Stimulated activated effector memory CD8-positive, alpha-beta T cell treated with anti-CD3 and anti-CD28 coated beads, Interleukin-12 subunit alpha, Interleukin-12 subunit beta, amount 100 ng/mL, for 72 hours (primary cell): ENCODE measurements at regions not wholly inside any gene's neighbourhood (a gene's known extent, or its start where the extent isn't known, plus 50 kb on each side); places are given as distances from the start of the nearest gene placed in this dataset.
"Not testable (repeated sequence)": the region's sequence is repeated elsewhere in the genome, so short reads cannot be mapped to it uniquely, and the experiment has no call there.

ENCODE experiments used
- ATAC-seq: fragments of 150-1000 bp; cut with Tn5 transposase; 2 replicates; pipeline ENCODE4 v1.10.0; 2021
- DNase-seq, 2 donors: peaks; one replicate each; pipeline ENCODE4 v3.0.0; 2021 to 2022; ENCODE audit warnings: low spot score in 2 of 2
- H3K27ac Mint-ChIP-seq: one replicate; pipeline ENCODE4 v1.8.0; 2022; ENCODE audit warnings: mild to moderate bottlenecking, mixed read lengths
- H3K36me3 Mint-ChIP-seq: one replicate; pipeline ENCODE4 v1.8.0; 2022; ENCODE audit warnings: mild to moderate bottlenecking, mixed read lengths
- H3K4me1 Mint-ChIP-seq: one replicate; pipeline ENCODE4 v1.8.0; 2022; ENCODE audit warnings: mixed read lengths
- H3K4me3 Mint-ChIP-seq: one replicate; pipeline ENCODE4 v1.8.0; 2022; ENCODE audit warnings: mild to moderate bottlenecking, mixed read lengths
- H3K9me3 Mint-ChIP-seq: one replicate; pipeline ENCODE4 v1.8.0; 2022; ENCODE audit warnings: mixed read lengths

DNA sequence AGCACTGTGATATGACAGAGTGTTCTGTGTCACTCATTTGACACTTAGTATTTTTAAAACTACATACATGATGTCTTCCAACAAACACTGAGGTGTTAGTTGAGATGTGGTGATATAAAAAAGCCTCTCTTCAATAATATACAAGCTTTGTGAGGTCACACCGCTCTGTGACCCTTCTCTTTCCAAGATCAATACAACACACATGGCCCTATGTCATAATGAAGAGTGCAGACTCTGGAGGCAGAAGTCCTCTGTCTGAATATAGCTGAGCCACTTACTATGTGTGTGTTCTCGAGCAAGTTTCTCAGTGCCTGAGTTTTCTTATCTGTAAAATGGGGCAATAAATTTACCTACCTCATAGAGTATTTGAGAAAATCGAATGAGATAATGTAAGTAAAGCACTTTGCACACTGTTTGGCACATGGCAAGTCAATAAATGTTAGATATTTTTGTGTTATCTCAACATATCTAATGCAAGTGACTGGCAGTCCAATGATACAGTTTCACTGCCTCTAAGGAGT lies 499.0 kb upstream of the MARCKS start:
- ATAC-seq (no peak), DNase-seq (no peak)
- no peaks in the 10 kb centered on the region for H3K9me3 Mint-ChIP-seq
- H3K27ac Mint-ChIP-seq, result no peak overlapping the region
- H3K4me1 Mint-ChIP-seq, result no peaks in the 10 kb centered on the region
- no peaks in the 10 kb centered on the region for H3K36me3 Mint-ChIP-seq
- H3K4me3 Mint-ChIP-seq, result no peak overlapping the region

GRCh38 chr6:113359155-113360140 lies 497.7 kb upstream of the MARCKS start:
- DNase-seq (no peak), ATAC-seq (no peak)
- no peaks in the 10 kb centered on the region for H3K9me3 Mint-ChIP-seq
- H3K36me3 Mint-ChIP-seq, result no peaks in the 10 kb centered on the region
- no peak overlapping the region for H3K27ac Mint-ChIP-seq
- H3K4me3 Mint-ChIP-seq, result no peak overlapping the region
- H3K4me1 Mint-ChIP-seq, result no peaks in the 10 kb centered on the region

- H3K36me3 Mint-ChIP-seq, result no peaks in the 10 kb centered on the region
- no peaks in the 10 kb centered on the region for H3K9me3 Mint-ChIP-seq
- H3K27ac Mint-ChIP-seq, result no peak overlapping the region
- no peak overlapping the region for H3K4me3 Mint-ChIP-seq
- no peaks in the 10 kb centered on the region for H3K4me1 Mint-ChIP-seq
- ATAC-seq (no peak), DNase-seq (no peak)
Observed at GRCh38 chr6:113361014-113361645, 496.0 kb upstream of the MARCKS start.

DNA sequence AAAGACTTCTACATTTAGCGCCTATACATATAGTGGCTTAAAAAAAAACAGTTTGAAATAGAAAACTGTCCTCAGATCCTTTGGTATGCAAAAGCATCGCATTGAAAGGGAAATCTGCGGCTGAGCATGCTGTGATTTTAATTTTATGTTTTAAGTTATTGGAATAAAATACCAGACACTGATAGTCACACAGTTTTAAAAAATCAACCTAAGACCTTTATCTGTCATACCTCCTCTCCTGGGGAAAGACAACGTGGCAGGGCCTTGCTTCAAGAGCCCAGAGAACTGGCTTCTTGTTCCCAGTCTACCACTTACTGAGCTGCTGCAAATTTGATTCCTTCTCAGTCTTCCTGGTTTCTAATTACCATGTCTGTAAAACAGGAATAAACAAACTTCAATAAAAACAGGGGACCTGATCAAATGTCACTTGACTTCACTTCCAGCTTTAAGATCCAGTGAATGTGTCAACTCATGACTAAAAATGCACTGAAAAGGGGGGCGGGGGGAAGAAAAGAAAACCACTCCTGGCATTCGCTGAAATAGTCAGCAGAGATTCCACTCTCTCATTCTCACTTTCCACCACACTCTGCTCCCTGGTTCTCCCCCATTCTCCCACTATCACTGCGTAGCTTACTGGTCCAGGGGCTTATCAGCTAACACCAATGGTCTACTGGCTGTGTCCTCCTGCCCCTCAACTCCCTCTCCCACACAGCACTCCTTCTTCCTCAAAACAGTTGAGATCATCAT lies 494.7 kb upstream of the MARCKS start:
- Mint-ChIP-seq H3K9me3 (no peaks in the 10 kb centered on the region), H3K27ac (no peak overlapping the region)

DNA sequence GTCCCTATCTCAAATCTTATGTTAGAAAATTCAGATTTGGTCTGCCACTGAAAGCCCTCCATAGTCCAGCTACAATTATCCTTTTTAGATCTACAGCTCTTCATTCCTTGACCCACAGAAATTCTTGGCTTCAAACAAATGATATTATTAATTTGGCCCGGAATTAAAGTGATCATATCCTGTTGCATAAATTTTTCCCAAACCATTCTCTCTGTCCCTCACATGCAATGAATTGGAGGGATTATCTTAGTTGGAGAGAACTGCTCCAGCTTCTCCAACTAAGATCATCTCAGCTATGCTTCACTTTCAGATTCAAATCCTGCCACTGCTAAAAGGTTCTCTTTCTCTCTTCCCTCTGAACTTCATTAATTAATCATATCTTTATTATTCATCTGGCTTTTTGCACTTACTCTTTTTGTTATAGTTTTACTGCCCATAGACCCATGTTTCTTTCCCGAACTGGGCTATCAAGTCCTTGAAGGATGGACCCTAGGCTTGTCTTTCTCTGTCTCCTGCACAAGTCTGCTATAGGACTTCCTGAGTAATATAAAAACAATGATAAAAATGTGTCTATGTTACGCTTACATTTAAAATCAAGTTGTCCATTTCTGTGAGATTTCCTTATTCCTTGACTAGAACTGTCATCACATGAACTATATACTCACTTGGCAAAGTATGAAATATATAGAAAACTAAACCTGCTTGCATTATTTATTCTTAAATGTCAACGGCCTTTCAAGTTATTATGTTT lies 493.9 kb upstream of the MARCKS start:
- H3K9me3 Mint-ChIP-seq, result no peaks in the 10 kb centered on the region
- no peak overlapping the region for H3K4me3 Mint-ChIP-seq
- H3K27ac Mint-ChIP-seq, result no peak overlapping the region
- H3K36me3 Mint-ChIP-seq, result no peaks in the 10 kb centered on the region
- no peak for ATAC-seq
- no peak for DNase-seq
- no peaks in the 10 kb centered on the region for H3K4me1 Mint-ChIP-seq

More for the DNA sequence above, 494.7 kb upstream of the MARCKS start:
- ATAC-seq (no peak), DNase-seq (no peak)
- Mint-ChIP-seq H3K4me3 (no peak overlapping the region), H3K36me3 (no peaks in the 10 kb centered on the region), H3K4me1 (no peaks in the 10 kb centered on the region)

DNA sequence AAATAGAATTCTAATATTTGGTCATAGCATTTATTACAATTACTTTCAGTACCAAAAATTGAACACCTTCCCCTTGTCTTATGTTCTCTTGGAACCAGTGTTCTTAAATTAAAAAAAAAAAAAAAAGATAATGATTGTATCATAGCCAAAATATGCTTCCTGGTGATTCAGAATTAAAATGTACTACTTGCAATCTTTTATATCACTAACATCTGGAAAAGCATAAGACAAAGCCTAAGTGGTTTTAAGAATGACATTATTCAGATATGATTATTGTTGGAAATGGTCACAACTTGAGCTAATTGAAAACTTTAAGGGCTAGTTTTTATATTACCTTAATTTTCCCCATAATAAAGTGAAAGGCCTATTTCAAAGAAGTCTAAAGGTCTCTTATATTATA lies 493.3 kb upstream of the MARCKS start:
- no peak overlapping the region for H3K4me3 Mint-ChIP-seq
- peaks cover 4% of the 10 kb centered on the region for H3K9me3 Mint-ChIP-seq
- no peaks in the 10 kb centered on the region for H3K36me3 Mint-ChIP-seq
- H3K27ac Mint-ChIP-seq, result no peak overlapping the region
- DNase-seq, result no peak
- H3K4me1 Mint-ChIP-seq, result no peaks in the 10 kb centered on the region
- ATAC-seq, result no peak

DNA sequence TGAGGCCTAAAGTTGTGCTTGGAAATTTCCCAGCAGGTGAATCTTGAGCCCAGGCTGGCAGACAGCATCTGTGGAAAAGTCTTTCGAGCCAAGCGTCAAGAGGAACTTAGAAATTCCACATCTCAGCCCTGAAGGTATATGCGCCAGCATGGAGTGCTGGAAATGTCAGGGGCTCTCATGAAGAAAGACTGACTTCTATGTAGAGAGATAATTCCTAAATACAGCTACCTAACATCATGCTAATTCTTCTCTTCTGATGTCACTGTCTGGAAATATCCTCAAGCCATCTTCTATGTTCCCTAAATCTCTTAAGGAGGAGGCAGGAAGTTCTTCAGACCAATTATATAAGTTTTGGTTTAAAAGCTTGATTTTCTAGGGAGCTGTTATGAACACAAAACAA lies 492.4 kb upstream of the MARCKS start:
- ATAC-seq (no peak), DNase-seq (no peak)
- Mint-ChIP-seq H3K9me3 (peaks cover 4% of the 10 kb centered on the region), H3K27ac (no peak overlapping the region), H3K36me3 (no peaks in the 10 kb centered on the region), H3K4me3 (no peak overlapping the region), H3K4me1 (no peaks in the 10 kb centered on the region)

- Mint-ChIP-seq H3K27ac (no peak overlapping the region), H3K36me3 (no peaks in the 10 kb centered on the region), H3K4me1 (no peaks in the 10 kb centered on the region), H3K9me3 (peaks cover 4% of the 10 kb centered on the region), H3K4me3 (no peak overlapping the region)
- ATAC-seq (no peak), DNase-seq (no peak)
Observed at GRCh38 chr6:113365191-113365590, 492.0 kb upstream of the MARCKS start.

DNA sequence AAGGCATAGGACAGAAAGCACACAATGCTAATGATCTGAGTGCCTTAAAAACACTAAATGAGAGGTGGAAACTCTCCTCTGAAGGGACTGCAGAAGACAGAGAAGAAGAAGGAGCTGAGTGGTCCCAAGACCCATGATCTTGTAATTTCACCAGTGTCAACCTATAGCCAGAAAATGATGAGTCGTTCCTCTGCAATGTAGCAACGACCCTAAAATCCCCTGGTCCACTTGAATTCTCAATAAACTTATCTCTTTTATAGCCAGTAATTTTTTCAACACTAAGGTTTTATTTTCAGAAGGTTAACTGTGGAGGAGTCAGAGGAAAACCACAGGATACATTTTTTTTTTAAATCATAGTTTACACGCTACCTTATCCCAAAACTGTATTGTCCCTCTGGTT lies 490.6 kb upstream of the MARCKS start:
- ATAC-seq (no peak), DNase-seq (no peak)
- H3K4me3 Mint-ChIP-seq, result no peak overlapping the region
- H3K36me3 Mint-ChIP-seq, result no peaks in the 10 kb centered on the region
- H3K27ac Mint-ChIP-seq, result no peak overlapping the region
- no peaks in the 10 kb centered on the region for H3K4me1 Mint-ChIP-seq
- peaks cover 4% of the 10 kb centered on the region for H3K9me3 Mint-ChIP-seq

- no peak for DNase-seq
- H3K27ac Mint-ChIP-seq, result no peak overlapping the region
- H3K36me3 Mint-ChIP-seq, result no peaks in the 10 kb centered on the region
- H3K4me1 Mint-ChIP-seq, result no peaks in the 10 kb centered on the region
- ATAC-seq, result no peak
- peaks cover 4% of the 10 kb centered on the region for H3K9me3 Mint-ChIP-seq
- no peak overlapping the region for H3K4me3 Mint-ChIP-seq
Observed at GRCh38 chr6:113370508-113371502, 486.3 kb upstream of the MARCKS start.

GRCh38 chr6:113375466-113375865 lies 481.7 kb upstream of the MARCKS start:
- not testable (repeated sequence) for H3K4me3 Mint-ChIP-seq, DNase-seq, H3K27ac Mint-ChIP-seq, ATAC-seq, H3K9me3 Mint-ChIP-seq, H3K36me3 Mint-ChIP-seq, H3K4me1 Mint-ChIP-seq

- H3K4me1 Mint-ChIP-seq, result no peaks in the 10 kb centered on the region
- no peaks in the 10 kb centered on the region for H3K9me3 Mint-ChIP-seq
- DNase-seq (no peak), ATAC-seq (no peak)
- H3K36me3 Mint-ChIP-seq, result no peaks in the 10 kb centered on the region
- no peak overlapping the region for H3K27ac Mint-ChIP-seq
- no peak overlapping the region for H3K4me3 Mint-ChIP-seq
Observed at GRCh38 chr6:113375950-113376846, 480.9 kb upstream of the MARCKS start.

DNA sequence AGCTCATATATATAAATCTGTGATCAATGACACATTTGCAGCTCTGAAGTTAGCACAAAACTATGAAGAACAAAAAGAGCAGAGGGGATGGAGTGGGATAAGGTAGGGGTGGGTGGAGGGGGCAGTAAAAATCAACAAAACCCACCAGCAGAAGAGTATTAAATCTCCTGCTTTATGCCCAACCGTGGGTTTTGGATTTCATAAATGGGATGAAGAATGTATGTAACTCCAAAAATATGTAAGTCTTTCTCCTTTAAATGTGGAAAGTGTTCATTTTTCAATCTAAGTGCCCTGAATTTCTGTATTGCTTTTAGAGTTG lies 480.3 kb upstream of the MARCKS start:
- ATAC-seq, result no peak
- no peak overlapping the region for H3K27ac Mint-ChIP-seq

More for the DNA sequence above, 480.3 kb upstream of the MARCKS start:
- H3K4me1 Mint-ChIP-seq, result no peaks in the 10 kb centered on the region
- no peaks in the 10 kb centered on the region for H3K36me3 Mint-ChIP-seq
- no peak overlapping the region for H3K4me3 Mint-ChIP-seq
- no peaks in the 10 kb centered on the region for H3K9me3 Mint-ChIP-seq
- no peak for DNase-seq
